CD1c-positive myeloid dendritic cell (primary cell): ENCODE measurements at regions not wholly inside any gene's neighbourhood (a gene's known extent, or its start where the extent isn't known, plus 50 kb on each side); places are given as distances from the start of the nearest gene placed in this dataset.
A peak's percentile ranks its signal among the peaks of the same experiment; 100 is the strongest.
"Not testable (repeated sequence)": the region's sequence is repeated elsewhere in the genome, so short reads cannot be mapped to it uniquely, and the experiment has no call there.

ENCODE experiments used
- DNase-seq: peaks from one replicate; pipeline ENCODE4 v3.0.0-alpha.2; 2016; ENCODE audit errors: extremely low spot score

- DNase-seq = no peak
Observed at GRCh38 chr13:76349700-76350099, 536.5 kb downstream of the KCTD12 start.

- DNase-seq = peak; percentile 12
Observed at GRCh38 chr13:76339649-76340048, 546.6 kb downstream of the KCTD12 start.

DNA sequence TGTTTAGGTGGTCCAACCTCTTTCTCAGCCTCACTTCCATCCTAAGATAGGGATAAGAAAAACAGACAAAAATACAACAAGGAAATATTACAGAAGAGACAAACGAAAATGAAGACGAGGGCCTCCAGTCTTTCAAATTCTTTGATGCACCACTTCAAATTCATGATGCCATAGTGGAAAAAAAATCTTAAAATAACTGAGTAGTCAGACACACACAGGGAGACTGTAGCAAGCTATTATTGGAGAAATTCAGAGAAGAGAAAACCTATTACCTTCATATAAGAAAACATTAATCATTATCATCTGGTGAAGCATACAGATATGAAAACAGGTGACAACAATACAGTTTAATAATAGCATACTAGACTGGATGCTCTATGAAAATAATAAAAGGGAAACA is 548.2 kb downstream of the KCTD12 start:
- DNase-seq = no peak

GRCh38 chr13:76336889-76337844 is 549.0 kb downstream of the KCTD12 start:
- DNase-seq = no peak

- DNase-seq = no peak
Observed at GRCh38 chr13:76335463-76335862, 550.7 kb downstream of the KCTD12 start.

DNA sequence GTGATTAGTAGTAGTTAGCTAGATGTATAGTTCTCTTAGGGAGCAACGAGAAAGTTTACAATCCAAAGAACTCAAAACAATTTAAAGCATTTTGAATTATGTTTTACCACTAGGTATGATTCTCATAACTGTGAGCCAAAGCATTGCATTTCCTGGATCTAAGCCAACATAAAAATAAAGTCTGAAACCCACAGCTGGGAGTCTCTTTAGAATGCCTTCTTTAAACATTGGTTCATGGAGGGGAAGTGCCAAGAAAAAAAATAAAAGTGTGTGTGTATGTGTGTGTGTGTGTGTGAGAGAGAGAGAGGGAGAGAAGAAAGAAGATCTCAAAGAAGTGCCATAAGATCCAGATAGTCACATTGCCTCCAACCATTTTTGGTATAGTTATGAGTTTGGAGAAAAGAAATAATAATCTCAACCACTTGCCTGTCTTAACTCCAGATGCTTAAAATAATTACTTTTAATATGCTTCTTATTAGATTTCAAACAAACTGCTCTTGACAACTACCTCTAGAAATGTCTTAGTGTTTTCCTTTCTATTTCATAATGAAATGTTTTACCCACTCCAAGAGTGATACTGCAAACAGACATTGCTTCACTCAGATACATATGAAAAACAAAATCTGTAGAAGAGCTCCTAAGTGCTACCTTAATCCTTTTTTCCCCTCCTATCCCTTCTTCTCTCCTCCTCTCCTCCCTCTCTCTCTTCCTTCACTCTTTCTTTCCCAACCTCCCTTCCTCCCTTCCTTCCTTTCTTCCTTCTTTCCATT is 554.1 kb downstream of the KCTD12 start:
- DNase-seq = no peak

DNA sequence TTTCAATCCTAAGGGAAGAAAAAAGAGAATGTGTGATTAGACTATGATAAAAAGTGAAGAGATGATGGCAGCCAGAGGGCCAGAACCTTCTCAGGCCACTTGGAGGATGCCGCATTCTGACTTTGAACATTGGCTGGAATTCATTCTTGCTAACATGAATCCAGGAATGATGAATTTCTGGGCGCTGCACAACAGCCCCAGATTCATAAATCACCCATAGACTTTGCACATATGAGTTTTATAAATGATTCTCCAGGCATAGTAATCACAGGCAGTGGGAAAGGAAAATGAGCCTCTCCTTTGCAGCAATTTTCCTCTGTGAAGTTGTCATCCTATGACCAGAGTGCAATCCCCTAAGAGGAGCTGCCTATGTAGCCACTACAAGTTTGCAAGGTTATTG is 555.4 kb downstream of the KCTD12 start:
- DNase-seq = no peak

- no peak for DNase-seq
Observed at GRCh38 chr13:76329866-76330580, 556.2 kb downstream of the KCTD12 start.

DNA sequence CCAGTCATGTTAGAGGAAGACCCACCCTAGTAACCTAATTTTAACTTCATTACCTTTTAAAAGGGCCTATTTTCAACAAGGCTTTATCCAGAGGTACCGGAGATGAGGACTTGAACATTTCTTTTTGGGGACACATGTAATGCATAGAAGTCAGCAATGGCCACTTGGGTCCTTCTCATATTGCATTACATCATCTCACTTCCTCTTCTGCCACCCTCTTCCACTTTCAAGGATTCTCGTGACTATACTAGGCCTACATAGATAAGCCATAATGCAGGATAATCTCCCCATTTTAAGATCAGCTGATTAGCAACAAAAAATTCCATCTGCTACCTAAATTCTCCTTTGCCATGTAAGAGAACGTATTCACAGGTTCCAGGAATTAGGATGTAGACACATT is 557.2 kb downstream of the KCTD12 start:
- peak; percentile 19 for DNase-seq

GRCh38 chr13:76326343-76326742 is 559.9 kb downstream of the KCTD12 start:
- no peak for DNase-seq

DNA sequence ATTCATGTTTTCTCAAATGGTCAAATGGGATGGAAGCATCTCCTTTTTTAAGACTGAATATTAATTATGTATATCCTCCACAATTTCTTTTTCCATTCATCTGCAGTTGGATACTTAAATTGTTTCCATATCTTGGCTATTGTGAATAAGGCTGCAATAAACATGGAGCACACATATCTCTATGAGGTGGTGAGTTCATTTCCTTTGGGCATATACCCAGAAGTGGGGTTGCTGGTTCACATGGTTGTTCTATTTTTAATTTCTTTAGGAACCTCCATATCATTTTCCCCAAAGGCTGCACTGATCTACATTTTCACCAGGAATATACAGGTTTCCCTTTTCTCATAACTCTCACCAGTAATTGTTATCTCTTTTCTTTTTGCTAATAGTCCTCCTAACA is 566.3 kb downstream of the KCTD12 start:
- DNase-seq = no peak

DNA sequence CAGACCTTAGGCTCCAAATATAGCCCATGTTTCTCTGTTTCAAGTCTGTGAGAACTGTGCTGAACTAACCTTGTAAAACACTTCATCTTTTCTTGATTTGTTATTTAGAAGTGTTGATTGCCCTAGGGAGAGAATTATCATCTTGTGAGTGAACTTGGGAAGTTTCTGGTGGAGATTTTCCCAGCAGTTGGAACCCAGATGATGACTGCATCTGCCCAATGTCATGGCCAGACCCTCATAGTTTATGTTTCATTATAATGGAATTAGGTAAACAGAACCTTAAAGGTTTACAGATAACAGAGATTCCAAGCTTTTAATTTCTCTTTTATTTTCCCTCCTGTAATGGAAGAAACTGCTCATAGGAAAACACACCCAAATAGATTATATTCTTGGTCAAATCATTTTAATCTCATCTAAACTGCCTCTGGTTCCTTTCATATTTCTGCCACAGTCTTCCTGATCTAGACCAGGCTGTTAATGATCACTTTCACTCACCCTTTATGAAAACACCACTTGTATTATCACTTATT is 569.1 kb downstream of the KCTD12 start:
- no peak for DNase-seq

DNA sequence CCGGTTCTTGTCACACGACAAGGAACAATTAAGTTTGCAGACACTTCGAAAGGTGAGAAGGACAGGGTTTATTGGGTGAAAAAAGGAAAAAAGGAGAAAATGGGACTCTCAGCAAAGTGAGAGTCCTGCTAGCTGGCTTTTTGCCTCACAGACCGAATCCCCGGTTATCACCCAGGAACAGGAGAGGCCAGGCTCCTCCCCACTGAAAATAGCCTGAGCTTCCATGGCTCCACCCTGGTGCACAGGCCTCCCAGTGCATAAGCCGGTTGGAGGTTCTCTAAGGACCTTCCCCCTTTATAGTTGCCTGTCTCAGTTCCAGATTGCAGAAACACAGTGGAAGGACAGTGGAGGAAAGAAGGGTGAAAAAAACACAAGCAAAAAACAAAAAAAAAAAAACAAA is 571.7 kb downstream of the KCTD12 start:
- no peak for DNase-seq

DNA sequence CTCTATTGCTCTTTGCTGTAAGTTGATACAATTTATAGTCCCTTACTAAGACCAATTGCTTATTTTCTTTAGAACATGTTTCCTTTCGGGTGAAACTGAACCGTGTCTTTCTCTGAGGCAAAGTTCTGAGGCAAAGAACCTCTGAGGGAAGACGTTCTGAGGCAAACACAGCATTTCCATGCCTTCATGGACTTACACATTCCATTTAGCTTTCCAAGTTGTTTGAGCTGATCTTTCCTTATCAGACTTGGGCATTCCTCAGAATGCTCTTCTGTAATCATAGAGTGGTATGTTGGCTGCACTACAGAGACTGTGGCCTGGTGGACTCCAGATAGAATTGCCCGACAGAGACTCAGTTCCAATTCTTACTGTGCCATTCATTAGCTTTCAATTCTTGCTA is 579.1 kb downstream of the KCTD12 start:
- DNase-seq = no peak

GRCh38 chr13:76300688-76301087 is 585.5 kb downstream of the KCTD12 start:
- no peak for DNase-seq

- no peak for DNase-seq
Observed at GRCh38 chr13:76297331-76297730, 588.9 kb downstream of the KCTD12 start.

- DNase-seq = no peak
Observed at GRCh38 chr13:76296751-76297150, 589.5 kb downstream of the KCTD12 start.

GRCh38 chr13:76295020-76295419 is 591.2 kb downstream of the KCTD12 start:
- DNase-seq = not testable (repeated sequence)

- DNase-seq = no peak
Observed at GRCh38 chr13:76293751-76294150, 592.5 kb downstream of the KCTD12 start.

DNA sequence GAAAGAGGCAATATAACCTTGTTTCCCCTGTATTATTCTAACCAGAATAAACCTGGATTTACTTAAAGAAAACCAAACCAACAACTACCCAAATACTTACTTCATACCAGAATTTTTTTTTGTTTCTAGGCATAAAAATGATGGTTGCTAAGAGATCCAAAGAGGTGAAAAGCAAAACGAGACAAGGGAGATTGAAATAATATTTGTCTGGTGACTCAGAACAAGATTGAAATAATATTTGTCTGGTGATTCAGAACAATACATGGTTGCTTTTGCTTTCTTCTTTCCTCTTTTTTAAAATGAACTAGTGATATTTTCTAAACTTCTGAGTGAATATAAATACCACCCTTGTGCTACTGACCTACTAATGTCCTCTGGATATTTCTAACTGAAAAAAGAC is 592.9 kb downstream of the KCTD12 start:
- DNase-seq = no peak

DNA sequence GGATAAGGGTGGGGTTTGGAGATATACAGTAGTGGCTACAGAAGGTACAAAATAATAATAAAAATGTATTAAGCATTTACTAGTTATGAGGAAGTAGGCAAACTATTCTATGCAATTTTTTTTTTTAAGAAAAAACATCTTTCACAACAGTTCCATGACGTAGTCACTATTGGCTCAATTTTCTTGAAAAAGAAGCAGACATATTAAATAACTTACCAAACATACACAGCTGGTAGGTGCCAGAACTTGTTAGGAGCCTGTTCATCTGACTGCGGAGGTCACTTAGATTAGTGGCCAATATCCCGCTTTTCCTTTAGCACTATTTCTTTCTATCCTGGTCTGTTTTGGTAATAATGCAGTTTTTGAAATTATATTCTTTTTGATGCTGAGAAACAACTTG is 593.5 kb downstream of the KCTD12 start:
- no peak for DNase-seq

GRCh38 chr13:76292031-76292430 is 594.2 kb downstream of the KCTD12 start:
- DNase-seq = no peak
